Gastrocnemius medialis (tissue), 4 donors: ENCODE measurements at regions not wholly inside any gene's neighbourhood (a gene's known extent, or its start where the extent isn't known, plus 50 kb on each side); places are given as distances from the start of the nearest gene placed in this dataset.

Experiments
- POLR2A ChIP-seq, 2 donors: fragments of 450-650 bp; IDR thresholded peaks; one replicate each; pipeline ENCODE4 v1.6.1; 2017; ENCODE audit warnings: antibody characterized with exemption in 2 of 2, mild to moderate bottlenecking in 2 of 2, moderate library complexity in 2 of 2
- TF ChIP-seq, protein P1 (sequence below), 5 experiments: fragments of 450-650 bp in 3 of 5; fragments of 200-600 bp in 2 of 5; sonication (generic) in 2 of 5; IDR thresholded peaks in 4 of 5; conservative IDR thresholded peaks in 1 of 5; 1 replicate in 4 of 5; 2 replicates in 1 of 5; pipeline ENCODE4 v1.5.1; 2016 to 2019; ENCODE audit warnings: antibody characterized with exemption in 5 of 5, mild to moderate bottlenecking in 3 of 5, moderate library complexity in 3 of 5

- TF ChIP-seq POLR2A (IDR thresholded peaks at IDR 0.05): no peak
- TF ChIP-seq, protein P1, sequence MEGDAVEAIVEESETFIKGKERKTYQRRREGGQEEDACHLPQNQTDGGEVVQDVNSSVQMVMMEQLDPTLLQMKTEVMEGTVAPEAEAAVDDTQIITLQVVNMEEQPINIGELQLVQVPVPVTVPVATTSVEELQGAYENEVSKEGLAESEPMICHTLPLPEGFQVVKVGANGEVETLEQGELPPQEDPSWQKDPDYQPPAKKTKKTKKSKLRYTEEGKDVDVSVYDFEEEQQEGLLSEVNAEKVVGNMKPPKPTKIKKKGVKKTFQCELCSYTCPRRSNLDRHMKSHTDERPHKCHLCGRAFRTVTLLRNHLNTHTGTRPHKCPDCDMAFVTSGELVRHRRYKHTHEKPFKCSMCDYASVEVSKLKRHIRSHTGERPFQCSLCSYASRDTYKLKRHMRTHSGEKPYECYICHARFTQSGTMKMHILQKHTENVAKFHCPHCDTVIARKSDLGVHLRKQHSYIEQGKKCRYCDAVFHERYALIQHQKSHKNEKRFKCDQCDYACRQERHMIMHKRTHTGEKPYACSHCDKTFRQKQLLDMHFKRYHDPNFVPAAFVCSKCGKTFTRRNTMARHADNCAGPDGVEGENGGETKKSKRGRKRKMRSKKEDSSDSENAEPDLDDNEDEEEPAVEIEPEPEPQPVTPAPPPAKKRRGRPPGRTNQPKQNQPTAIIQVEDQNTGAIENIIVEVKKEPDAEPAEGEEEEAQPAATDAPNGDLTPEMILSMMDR (IDR thresholded peaks at IDR 0.05 in 4 of 5, conservative IDR thresholded peaks at IDR 0.05 in 1 of 5): no peak
Measured at GRCh38 chr2:239568601-239569000, 167.8 kb upstream of the HDAC4 start.
